C4-2B (cell line): ENCODE measurements at regions not wholly inside any gene's neighbourhood (a gene's known extent, or its start where the extent isn't known, plus 50 kb on each side); places are given as distances from the start of the nearest gene placed in this dataset.

Experiments
- ZFX ChIP-seq: fragments of 450-650 bp; IDR thresholded peaks from 2 replicates; pipeline ENCODE4 v1.6.1; 2017
- TF ChIP-seq, protein P1 (sequence below): fragments of 450-650 bp; conservative IDR thresholded peaks from 2 replicates; pipeline ENCODE4 v1.5.1; 2017; ENCODE audit warnings: mild to moderate bottlenecking

DNA sequence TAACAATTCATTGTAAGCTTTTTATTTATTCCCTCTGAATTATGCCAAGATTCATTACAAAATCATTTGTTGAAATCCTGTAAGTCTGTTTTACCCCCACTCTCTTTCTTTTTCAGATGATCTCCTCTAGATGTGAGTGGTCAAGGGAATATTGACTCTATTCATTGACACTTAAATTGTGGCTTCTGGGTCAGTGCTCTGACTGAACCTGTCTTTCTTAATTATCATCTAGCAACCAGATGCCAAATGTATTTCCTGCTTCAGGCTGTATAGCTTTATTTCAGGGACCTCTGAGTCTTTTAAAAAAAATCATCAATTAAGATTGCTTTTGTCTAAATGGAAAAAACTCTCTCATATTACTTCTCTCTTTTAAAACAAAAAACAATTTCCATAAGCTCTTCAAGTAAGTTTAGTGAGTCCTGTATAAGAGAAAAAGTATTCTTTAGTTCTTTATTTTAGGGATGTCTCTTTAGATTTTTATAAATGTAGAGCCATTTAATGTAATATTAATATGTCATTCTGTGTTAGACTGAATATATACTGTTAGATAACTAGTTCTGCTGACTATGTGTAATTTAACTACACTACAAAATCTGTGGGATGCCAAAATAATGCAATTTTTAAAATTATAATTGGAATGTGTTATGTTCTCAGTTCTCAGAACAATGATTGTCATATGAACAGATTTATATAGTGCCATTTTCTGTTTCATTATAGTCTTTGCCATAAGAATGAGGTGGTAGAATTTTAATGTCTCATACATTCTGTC is 645.8 kb upstream of the EDIL3 start:
- TF ChIP-seq, protein P1, sequence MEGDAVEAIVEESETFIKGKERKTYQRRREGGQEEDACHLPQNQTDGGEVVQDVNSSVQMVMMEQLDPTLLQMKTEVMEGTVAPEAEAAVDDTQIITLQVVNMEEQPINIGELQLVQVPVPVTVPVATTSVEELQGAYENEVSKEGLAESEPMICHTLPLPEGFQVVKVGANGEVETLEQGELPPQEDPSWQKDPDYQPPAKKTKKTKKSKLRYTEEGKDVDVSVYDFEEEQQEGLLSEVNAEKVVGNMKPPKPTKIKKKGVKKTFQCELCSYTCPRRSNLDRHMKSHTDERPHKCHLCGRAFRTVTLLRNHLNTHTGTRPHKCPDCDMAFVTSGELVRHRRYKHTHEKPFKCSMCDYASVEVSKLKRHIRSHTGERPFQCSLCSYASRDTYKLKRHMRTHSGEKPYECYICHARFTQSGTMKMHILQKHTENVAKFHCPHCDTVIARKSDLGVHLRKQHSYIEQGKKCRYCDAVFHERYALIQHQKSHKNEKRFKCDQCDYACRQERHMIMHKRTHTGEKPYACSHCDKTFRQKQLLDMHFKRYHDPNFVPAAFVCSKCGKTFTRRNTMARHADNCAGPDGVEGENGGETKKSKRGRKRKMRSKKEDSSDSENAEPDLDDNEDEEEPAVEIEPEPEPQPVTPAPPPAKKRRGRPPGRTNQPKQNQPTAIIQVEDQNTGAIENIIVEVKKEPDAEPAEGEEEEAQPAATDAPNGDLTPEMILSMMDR = no peak
- TF ChIP-seq ZFX = no peak
